GM18907 (cell line): ENCODE measurements at regions not wholly inside any gene's neighbourhood (a gene's known extent, or its start where the extent isn't known, plus 50 kb on each side); places are given as distances from the start of the nearest gene placed in this dataset.

ENCODE experiments used
- ATAC-seq: cut with Tn5 transposase; IDR thresholded peaks from one replicate; pipeline ENCODE4 v1.9.1; 2021; ENCODE audit warnings: mild to moderate bottlenecking, moderate library complexity; ENCODE audit not compliant: unreplicated experiment

DNA sequence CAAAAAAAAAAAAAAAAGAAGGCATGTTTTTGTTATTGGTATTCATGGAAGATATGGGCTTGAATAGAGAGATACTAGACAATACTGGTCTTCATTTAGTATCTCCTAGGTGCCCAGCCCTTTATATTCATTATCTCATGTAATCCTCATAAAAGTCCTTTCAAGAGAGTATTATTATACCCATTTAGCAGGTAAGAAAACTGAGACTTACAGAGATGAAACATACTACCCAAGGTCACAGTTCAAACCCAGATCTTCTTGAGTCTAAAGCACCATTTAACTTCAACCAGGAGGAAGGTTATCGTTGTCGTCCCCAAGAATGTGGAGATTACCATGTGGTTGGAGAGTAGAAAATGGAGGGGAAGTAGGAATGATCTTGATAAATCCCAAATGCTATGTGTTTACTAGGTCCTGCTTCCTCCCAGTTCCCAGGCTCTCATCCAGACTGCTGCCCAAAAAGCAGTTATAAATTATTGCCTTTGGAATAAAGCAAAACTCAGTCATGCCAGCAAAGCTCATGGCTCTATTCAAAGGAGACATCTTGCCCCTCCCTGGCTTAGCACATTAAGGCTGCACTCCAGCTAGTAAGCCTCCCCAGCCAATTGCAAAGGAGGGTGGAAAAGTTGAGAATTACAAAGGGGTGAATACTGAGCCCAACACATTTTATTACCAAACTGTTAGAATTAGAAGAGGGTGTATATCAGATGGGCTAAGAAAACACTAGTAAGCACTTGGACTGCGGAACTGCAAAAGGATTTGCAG lies 163.9 kb downstream of the PIK3R1 start:
- ATAC-seq, result no peak

DNA sequence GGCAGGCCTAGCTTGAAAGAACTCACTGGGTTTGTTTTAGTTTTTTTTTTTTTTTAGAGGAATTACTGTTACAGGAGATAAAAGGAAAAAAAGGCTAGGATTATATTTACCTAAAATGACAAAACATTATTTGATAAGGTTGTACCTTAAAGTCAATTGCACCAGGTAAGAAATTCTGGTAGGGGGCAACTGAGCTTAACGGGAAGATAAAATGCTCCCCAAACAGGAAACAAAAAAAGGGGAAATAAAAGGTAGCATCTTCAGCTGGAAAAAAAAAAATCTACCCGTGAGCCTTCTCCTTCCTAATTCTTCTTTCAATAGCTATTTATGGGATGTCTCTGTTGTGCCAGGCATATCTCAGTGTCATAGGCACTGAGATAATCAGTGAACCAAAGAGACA lies 164.5 kb downstream of the PIK3R1 start:
- no peak for ATAC-seq

DNA sequence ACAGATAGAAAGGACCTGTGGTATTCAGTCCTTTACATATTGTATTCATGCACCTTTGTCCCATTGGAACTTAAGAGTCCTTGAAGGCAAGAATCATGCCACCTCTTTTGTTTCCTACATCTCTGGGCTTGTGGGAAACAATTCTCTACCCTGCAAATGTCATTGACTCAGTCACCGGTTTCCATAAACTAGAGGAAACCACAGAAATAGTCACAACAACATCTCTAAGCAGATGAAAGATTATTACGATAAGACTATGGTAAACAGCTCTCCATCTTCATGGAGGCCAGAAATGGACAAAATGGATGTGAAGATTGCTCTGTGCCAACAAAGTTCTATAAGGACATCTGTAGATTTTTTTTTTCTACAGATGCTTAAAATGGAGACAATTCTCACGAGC lies 165.5 kb downstream of the PIK3R1 start:
- no peak for ATAC-seq

DNA sequence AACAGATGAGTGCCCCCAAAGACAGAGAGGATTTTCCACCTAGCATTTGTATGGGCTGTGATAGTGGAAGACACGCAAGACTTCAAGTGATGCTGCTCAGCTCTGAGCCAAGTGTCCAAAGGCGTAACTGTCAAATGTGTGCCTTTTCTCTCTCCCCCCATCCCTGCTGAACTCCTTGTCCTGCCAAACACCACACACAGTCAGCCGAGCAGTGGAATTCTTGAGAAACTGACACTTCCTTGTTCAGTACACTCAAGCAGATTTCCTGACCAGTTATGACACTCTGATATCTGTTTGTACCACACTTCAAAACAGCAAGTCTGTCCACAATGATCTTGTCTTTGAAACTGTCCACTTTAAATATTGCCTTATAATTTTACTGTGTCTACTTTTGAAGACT lies 166.4 kb downstream of the PIK3R1 start:
- no peak for ATAC-seq

DNA sequence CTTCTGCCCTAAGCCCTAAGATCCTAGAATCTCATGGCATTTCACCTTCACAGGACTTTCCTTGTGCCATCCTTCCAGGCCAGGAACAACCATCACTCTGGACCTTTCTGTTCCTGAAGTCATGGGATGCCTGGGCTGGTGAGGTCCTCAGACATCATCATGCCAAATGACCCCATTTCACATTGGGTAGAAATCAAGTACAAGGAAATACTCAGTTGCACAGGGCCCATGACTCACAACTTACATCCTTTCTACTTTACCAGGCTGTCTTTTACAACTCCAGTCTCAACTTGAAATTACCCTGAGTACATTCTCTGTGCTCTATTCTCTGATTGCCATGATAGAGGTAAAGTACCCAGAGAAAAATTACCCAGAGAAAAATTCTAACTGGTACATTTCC lies 167.1 kb downstream of the PIK3R1 start:
- ATAC-seq, result no peak

DNA sequence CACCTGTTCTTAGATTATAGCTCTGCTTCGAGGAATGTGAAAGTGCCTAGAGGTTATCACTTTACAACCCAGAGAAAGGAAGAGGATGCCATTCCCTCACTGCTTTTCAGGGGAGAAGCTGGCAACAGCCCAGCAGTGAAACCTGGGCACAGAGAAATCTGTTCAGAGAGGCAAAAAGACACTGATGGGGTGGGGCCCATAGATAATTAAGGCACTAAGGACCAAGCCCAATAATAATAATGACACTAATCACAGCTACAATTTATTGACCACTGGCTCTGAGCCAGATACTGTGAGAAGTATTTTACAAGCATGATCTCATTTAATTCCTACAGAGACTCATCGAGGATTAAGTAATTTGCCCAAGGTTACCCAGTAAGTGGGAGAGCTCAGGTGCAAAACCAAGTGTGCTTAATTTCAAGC lies 168.3 kb downstream of the PIK3R1 start:
- ATAC-seq, result no peak

DNA sequence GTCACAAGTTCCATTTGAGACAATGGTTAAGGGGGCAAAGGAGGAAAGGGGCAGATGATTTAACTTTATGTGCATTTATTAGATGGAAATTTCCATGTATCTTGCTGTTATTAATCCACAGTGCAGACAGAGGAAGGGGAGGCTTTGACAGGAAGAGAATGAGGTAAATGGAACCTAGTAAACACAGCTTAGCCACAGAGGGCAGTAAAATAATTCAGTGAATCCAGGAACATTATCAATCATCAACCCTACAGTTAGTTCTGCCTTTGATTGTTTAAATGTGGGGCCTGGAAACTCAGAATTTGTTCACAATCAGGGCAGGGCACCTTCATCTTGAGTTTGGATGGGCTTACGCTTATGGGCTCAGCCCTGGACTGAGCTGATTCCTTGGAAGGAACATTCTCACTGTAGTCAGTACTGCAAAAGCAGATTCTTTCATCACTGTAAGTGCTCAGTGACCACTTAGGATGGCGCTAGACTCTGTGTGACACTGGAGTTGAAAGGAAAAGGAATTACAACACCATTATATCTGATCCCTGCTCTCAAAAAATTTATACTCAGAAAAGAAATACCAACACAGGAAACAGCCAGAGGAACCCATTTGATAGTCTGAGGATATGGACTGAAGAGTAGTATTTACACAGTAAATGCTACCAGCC lies 169.5 kb downstream of the PIK3R1 start:
- no peak for ATAC-seq

DNA sequence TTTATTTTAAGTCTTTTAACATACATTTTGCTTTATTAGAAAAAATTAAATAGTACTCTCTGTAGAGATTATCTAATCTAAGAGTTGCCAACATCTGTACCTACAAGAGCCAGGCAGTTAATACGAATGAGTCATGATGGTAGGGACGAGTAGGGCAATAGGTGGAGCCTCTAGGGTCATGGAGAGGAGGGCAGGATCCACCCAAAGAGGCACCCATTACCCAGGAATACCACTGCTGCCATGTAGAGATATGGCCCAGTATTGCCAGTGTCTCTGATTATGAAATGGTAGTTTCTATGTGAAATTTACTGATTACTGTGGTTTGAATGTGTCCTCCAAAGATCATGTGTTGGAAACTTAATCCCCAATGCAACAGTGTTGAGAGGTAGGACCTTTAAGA lies 170.4 kb downstream of the PIK3R1 start:
- no peak for ATAC-seq

DNA sequence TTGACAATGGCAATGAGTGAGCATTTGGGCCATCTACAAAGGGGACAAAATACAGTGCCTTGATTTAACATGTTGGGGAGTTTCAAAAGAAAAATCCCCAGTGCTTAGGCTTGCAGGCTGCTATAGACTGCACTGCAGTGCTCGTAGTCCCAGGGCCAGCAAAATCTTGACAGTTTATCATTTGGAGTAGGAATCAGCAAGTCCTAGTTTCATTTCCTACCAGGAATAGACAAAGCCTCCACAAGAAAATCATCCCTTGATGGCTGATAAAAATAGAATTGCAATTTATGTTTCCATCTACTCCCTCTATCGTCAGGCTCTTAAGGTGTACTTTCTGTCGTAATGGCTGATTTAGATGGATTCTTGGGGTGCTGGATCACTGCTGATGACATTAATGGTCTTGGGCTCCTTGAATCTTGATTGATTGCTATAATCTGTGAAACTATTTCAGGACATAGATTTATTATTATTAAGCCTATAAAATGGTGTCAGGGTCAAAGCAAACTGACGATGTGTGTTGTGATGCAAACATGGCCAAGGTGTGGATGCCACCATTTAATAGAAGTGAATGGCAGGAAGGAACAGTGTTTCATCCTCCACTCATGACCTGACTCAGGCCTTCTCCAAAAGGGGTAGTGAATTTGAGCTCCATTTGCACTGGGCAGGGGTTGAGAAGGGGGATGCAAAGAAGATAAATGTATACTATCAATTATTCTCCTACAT lies 171.7 kb downstream of the PIK3R1 start:
- no peak for ATAC-seq

DNA sequence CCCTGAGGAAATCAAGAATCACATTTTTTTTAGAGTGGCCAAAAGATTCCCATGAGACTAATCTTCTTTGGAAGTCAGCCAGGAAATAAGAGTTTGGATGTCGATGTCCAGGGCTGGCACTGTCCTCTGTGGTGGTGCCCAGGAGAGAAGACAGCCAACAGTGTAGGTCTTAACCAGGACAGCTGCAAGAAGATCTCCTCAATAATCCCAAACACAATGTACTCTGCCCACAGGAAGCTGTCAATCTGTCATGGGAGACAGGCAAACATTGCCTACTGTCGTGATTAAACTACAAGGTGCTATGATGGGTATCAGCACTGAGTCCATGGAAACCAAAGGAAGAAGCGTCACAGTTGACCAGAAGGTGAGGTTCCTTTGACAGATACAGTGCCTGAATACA lies 174.1 kb downstream of the PIK3R1 start:
- no peak for ATAC-seq

DNA sequence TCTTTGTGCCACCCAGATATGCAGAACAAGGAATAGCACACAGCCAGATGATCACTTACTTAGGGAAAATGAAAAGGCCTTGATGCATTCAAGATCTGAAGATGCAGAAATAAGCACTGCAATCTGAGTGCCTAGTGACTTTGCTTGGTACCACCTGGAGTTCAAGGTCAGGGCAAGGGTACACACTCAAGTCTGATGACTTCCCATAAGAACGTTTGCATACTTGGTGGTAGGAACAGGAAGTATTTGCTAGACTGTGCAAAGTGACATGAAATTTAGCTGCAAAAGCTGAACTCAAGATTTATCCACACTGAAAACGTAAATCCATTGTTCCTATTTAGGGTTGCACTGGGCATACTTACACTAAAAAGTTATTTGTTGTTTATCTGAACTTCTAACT lies 177.1 kb downstream of the PIK3R1 start:
- ATAC-seq, result no peak

DNA sequence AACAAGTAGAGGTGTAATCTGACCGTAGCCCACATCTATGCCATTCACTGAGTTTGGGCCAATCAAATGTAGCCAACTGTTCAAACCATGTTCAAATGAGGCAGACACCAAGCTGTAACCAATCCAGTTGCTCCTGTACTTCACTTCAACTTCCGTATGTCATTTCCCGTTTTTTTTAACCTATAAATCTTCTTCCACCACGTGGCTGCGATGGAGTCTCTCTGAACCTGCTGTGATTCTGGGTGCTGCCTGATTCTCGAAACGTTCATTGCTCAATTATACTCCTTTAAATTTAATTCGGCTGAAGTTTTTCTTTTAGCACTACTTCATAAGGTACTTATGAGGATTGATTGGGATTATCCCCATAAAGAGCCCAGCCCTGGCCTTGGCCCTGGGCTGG lies 179.7 kb downstream of the PIK3R1 start:
- no peak for ATAC-seq

DNA sequence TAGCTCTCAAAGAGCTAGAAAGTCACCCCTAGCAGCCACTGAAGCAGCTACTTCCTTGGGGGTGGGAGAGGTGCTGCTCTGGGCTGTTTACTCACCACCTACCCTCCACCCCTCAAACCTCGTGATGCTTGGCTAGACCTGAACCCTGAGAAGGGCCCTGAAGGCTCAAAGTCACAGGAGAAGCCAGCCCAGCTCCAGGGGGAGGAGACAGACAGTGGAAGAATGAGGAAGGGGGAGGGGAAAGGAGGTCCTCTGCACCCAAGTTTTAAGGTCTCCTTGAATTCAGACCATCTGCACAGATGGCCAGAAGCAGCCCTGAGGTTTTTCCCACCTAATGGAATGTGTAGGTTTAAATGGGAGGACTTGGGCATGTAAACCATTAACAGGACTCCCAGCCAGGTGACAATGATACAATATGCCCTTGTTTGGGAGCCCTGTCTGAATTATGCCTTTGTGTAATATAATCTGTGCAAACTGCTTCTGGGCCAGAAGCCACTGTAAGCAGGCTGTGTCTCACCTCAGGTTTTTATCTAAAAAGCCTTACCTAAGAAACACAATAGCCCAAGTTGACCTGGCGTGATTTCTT lies 180.5 kb downstream of the PIK3R1 start:
- no peak for ATAC-seq

DNA sequence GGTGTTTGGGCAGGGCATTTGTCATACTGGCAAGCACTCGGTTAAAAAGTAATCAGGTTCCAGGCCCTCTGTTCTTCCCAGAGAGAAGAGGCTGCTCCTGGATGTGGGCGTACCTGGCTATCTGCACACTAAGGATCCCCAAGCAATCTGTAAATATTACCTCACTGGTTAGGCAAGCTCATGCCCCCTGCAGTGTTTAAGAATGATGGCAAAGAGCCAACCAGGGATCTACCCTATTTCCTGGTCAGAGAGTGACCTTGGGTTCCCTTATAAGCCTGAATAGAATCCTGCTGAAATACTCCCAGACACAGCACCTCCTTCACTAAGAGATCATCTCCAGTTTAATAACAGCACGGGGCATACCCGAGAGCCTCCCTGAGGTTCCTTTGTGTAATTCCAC lies 181.2 kb downstream of the PIK3R1 start:
- ATAC-seq, result no peak

DNA sequence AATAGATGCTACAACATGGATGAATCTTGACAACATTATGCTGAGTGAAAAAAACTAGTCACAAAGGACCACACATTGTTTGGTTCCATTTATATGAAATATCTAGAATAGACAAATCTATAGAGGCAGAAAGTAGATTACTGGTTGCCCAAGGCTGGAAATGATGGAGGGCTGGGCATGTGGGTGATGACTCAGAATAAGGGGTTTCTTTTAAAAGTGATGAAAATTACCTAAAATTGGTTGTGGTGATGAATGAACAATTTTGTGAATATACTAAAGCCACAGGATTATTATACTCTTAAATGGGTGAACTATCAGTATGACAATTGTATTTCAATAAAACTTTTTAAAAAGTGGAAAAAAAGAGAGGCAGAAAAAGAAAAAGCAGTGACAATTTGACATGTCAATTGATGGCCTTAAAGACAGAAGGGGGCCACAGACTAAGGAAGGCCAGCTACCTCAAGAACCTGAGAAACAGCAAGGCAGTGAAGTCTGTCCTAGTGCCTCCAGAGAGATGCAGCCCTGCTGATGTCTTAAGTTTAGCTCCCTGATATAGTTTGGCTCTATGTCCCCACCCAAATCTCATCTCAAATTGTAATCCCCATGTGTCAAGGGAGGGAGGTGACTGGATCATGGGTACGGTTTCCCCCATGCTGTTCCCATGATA lies 182.7 kb downstream of the PIK3R1 start:
- no peak for ATAC-seq

DNA sequence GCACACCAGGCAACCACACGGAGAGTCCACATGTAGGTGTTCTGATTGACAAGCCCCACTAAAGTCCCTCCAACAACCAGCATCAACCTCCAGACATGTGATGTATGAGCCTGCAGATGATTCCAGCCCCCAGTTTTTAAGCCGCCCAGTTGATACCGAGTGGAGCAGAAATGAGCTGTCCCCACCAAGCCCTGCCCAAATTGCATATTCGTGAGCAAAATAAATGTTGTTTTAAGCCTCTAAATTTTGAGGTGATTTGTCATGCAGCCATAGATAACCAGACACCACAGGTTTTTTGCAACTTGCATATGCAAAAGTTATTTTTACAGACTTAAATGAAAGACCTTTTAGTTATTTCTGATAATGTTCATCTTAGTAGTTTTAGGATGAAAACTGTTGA lies 187.7 kb downstream of the PIK3R1 start:
- ATAC-seq, result no peak

DNA sequence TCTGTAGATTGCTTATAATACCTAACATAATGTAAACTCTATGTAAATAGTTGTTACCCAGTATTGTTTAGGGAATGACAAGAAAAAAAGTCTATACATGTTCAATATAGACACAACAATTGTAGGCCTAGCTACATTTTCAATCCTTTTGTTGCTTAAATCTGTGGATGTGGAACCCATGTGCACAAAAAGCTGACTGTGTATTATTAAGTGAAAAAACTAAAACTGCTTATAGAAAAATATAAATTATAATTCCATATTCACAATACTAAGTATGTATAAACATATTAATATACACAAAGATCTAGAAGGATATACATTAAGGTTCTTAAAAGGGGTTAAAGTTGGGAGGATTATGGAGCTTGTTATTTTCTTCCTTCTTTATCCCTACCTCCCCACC lies 188.7 kb downstream of the PIK3R1 start:
- ATAC-seq, result no peak

DNA sequence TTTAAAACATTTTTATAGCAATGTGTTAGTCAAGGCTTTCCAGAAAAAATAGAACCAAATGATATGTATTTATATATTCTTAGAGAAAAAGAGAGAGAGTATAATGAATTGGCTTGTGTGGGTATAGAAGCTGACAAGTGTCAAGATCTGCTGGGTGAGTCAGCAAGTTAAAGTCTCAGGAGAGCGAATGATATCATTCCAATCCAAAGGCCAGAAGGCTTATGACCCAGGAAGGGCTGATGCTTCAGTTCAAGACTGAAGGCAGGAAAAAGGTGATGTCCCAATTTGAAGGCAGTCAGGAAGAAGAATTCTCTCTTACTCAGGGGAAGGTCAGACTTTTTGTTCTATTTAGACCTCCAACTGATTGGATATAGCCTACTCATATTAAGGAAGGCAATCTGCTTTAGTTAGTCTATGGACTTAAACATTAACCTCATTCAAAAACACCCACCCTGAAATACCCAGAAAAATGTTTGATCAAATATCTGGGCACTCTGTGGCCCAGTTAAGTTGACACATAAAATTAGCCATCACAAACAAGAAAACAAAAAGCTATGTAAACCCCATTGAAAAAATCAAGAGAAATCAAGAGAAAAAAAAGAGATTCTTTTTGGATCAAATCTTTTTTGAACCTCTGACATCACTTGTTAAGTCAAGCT lies 189.6 kb downstream of the PIK3R1 start:
- no peak for ATAC-seq

DNA sequence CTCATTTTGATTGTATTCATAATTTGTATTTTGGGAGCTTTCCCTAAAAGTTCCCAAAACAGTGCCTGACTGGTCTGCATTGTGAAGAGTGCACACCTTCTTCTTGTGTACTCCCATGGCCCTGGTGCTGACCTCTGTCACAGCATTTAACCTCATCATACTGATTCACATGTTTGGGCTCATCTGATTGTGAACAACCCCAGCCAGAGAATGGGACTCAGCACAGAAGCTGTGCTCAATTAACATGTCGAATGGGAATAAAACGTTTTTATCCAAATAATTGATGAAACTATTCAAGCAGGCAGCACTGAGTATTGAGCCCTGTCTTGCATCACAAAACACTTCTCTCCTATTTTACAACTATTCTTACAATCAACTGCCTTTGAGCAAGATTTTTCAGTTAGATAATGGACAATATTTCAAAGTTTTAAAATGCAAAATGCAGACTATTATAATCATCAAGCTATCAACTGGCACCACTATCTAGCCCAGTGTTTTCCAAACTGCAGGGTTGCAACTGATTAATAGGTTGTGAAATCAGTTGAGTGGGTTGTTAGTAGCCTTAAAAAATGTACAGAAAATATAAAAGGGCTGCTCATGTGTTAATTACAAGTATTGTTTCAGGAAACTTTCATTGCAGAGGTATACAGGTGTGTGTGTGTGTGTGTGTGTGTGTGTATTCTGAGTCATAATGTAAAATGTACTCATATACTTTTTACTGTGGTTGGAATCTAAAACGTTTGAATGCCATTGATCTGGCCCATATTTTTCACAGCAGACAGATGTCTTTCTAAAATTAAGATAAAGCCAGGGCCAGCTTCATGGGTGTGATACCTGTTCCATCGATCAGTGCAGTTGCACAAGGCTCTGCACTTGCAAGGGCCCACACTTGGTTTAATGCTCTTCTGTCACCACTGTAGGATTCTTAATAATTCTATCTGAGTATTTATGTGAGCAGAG lies 190.5 kb downstream of the PIK3R1 start:
- peak; percentile 26 for ATAC-seq
